GM18519 (cell line): ENCODE measurements at regions not wholly inside any gene's neighbourhood (a gene's known extent, or its start where the extent isn't known, plus 50 kb on each side); places are given as distances from the start of the nearest gene placed in this dataset.
A peak's percentile ranks its signal among the peaks of the same experiment; 100 is the strongest.

Experiments
- ATAC-seq: cut with Tn5 transposase; IDR thresholded peaks from one replicate; pipeline ENCODE4 v1.9.1; 2021; ENCODE audit warnings: mild to moderate bottlenecking, moderate library complexity; ENCODE audit not compliant: unreplicated experiment, low FRiP score

DNA sequence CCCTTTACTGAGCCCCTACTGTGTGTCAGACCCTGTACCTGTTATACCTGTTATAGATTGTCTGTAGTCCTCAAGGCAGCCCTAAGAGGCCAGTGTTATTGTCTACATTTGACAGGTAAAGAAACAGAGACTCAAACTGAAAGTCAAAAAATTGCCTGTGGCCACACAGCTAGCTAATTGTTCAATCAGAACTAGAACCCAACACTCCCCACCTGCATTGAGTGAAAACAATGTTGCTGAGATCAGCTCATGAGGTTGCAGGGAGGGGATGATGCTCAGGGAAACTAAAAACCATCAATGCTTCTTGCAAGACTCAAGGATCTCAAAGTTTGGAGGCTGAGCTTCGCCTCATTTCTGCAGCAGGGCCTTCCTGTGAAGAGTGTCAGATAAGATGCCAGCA, 109.5 kb upstream of the LMO4 start:
- ATAC-seq: no peak

DNA sequence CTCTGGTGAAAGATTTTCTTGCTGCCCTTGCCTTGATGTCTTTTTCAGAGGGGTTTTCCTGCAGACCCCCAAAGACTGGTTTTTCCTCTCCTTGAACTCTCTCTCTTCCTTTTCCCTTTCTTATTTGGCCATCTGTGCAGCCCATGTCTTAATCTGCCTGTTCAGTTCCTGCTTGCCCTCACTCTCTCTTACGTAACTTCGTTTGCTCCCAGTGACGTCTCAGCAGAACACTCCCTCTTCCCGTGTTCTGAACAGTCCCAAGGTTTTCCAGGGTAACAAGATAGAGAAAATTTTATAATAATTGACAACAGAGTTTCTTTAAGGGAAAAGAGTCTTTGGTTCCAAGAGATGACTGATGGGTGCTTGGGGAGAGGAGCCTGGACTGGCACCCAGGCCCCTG, 109.1 kb upstream of the LMO4 start:
- no peak for ATAC-seq

DNA sequence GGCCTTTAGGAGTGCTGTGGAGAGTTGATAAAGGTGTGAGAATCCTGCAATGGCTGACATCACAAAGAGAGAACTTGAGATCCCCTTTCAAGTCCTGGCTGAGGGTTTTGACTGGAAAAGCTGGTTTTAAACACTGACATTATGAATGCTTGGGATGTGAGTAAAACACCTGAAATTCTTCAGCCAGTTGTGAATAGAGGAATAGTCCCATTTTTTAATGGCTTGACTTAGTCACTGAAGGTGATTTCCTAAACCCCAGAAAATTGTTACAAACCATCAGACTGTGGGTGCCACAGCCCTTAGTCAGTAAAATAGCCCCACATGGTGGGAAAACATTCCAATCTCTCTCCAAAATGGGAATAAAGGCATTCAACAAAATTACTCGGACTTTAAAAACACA, 107.7 kb upstream of the LMO4 start:
- no peak for ATAC-seq

DNA sequence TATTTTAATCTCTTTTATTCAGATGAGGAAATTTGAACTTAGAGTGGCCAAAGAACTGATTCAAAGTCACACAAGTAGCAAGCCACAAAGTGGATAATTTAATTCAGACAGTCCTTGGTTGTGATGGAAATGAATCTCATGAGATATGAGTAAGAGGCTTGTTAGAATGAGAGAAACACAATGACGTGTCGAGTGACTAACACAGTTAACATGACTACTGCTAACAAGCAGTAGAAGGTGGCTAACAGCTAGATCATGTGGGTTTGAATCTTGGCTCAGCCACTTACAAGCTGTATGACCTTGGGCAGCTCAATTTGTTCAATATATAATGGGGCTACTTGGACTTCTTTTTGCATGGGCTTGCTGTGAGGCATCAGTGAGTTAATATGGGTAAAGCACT, 104.5 kb upstream of the LMO4 start:
- no peak for ATAC-seq

DNA sequence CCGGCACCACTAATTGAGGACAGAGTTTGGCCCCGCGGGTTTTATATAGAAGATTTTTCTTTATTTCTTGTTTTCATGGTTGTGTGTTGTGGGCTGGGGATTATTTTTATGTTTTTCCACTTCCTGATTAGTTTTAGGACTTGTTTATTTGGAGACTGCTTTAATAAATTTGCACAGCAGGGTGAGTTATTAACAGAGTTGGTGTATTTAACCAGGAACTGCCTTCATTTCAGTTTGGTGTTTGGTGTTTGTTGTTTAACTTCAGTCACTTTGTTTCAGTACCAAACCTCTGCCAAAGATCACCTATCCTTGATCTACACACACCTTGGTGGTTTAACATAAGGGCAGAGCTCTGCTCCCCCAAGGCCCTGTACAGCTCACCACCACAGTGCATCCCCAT, 103.5 kb upstream of the LMO4 start:
- no peak for ATAC-seq

DNA sequence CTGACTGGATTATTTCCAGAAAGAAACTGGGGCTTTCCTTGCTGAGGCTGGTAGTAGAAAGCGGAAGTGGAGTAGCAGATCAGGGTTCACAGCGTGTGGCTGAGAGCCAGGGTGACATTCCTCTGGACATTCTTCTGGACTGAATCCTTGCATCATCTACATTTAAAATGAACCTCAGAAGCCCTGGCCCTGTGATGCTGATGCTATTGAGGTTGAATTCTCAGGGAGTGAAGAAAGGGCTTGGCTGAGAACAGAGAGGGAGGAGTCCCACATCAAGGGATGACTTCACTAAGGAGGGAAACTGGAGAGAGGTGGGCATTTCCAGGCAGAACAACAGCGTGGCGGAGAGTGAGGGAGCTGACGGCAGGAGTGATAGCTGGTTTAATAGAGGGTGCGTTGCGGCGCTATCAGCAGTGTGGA, 102.3 kb upstream of the LMO4 start:
- no peak for ATAC-seq

DNA sequence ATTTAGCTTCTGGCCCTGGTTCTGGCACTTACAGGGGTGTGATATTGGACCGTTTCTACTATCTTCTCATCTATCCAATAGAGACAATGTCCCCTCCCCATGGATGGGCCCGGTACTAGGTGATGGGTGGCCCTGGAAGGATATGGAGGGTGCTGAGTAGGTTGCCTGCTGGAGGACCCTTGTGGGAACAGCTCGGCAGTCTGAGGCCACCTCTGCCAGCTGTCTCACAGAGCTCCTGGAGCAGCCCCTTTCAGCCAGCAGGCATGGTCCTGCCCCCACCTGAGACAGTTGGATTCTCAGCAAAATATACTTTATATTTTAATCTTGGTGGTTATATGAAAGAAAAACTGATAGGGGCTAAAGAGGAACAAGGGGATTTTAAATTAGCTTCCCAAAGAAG, 101.0 kb upstream of the LMO4 start:
- ATAC-seq: no peak

DNA sequence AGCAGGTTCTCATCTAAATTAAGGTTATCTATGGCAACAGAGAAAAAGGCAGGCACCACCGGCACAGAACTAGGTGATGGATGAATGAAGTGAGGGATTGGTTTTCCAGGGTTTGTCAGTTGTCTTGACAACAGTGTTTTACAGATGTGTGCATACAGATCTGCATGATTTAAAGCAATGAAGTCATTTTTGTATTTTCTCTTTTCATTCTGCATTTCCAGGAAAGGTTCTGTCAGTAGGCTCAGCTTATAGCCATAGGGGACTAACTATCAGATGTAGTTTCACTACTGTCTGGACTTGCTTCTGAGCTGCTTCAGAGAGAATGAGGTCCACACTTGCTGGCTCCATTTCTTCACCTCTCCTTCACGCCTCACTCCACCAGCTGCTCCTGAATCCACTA, 98.2 kb upstream of the LMO4 start:
- ATAC-seq: no peak

DNA sequence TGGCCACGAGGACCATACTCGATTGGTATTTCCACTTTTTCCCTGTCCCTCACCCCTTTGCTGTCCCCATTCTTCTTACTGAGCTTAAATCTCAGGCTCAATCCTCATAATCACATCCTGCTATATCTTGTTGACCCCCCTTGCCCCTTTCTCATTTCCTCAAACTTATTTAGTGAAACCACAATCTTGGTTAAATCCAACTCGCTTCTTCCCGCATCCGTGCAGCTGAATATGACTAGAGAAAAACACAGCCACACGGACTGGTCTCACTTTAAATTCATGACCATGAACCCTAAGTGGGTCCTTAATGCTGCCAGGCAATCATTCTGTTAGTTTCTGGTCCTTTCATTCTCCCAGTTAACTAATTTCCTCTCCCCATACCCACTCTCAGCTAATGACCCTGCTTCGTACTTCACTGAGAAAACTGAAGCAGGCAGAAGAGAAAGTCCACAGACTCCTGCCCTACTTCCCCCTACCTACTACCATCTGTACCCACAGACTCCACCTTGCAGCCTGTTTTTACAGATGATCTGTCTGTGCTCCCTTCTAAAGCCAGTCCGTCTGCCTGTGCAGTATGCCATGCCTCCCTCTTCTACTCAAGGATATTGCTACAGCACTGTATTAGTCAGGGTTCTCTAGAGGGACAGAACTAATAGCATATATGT, 96.8 kb upstream of the LMO4 start:
- ATAC-seq: peak; percentile 46

DNA sequence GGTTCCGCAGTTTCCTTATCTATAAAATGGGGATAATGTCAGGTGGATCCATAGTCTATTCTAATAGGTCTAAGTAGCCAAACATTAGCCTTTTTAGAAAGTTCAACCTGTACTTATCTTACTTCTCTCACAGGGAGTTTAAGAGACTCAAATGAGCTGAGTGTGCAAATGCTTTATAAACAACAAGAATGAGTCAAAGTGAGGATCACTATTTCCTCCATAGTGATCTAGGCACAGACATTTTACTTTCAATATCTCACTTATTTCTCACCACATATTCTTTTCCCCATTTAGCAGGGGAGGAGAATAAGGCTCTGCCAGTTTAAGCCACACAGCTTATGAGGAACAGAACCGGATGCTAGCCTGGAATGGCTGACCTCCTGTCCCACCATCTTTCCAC, 92.1 kb upstream of the LMO4 start:
- no peak for ATAC-seq

DNA sequence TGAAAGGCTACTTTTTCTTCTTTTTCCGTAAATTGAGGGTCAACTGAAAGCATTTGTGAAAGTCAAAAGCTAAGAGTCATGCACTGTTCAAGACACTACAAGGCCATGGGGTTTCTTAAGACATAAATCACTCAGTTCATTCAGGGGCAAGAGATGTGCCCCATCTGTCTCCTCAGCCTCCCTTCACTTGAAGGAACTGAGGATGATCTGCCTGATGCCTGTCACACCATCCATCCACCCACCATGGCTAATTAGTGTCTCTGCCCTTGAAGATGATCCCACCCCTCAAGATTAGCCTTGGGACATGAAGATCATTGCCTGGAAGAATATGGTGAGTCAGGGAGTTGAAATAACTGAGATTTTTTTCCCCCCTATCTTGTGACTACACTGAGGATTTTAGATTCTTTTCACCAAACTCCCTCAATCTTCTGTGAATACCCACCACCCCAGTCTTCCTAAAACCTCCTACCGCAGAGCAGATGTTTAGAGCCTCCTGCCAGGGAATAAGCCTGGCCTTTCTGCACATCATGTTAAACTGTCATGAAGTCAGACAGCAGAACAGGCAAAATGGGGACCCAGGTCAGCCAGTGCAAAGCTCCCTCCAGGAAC, 88.6 kb upstream of the LMO4 start:
- ATAC-seq: no peak

DNA sequence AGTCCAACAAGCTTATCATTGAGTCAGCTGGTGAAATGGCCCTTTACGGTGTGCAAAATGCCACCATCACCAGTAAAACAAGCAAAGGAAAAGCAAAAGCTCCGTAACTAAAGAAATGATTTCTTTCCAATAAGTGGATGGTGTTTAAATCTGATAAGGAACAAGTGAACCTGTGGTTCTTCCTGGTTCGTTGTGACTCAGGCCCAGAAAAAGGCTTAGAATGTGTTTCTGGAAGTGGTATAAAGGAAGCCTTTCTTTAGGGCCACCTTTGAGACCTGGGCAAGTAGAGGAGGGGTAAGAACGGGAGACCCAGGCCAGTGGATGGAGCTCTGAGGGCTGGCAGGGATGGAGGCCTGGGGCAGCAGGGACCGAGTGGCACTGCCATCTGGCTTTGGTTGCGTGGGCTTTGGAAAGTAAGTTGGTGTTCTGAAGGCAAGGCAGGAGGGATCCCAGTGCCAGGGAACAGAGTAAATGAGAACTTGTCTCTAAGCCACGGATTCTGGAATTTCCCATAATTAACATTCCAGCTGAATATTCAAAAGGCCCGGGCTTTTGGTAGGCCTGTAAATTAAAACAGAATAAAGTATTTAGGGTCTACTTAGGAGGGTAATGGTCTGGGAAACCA, 87.9 kb upstream of the LMO4 start:
- ATAC-seq: no peak

DNA sequence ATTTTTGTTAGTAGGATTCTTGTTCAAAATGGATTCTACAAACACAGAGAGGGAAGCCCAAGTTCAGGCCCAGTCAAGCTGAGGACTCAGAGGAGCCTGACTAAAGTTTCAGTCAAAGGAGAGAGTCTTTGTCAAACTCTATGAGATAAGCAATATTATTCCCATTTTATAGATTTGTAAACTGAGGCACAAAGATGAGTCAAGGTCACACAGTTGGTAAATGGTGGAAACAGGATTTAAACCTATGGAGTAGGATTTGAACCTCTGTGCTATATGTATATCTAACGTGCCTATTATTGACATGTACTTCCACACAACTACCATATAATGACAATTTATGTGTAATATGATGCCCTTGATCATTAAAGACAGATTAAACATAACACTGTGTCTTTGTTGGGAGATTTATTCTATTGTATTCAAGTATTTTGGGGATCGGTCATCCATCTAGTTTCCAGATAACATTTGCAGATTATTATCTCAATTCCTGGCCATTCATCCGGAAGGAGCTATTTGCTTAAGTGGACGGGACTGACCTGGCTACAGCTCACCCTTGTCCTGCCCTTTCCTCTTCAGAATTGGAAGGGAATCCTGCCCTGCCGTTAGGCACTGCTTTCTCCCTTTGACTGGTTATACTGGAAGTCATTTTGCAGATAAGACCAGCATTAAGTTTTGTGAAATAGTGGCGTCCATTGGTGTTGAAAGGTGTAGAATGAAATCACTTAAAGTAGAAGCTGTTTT, 86.1 kb upstream of the LMO4 start:
- ATAC-seq: no peak

DNA sequence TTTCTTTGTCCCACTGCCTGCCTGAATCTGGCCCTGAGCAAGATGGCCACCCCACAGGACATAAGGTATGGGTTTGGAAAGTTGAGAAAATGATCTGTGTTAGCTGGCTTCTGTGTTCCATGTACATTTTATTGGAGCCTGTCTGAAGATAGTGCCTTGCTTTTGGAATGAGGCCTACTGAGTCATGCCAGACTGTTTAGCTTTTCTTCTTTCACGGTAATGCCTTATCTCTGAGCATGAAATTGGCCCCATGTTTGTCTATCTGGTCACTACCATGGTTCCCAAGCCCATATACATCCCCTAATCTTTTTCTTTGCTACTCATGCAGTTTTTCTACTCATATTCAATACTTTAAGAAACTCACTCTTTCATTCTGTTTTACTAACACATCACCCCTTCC, 85.1 kb upstream of the LMO4 start:
- ATAC-seq: no peak

DNA sequence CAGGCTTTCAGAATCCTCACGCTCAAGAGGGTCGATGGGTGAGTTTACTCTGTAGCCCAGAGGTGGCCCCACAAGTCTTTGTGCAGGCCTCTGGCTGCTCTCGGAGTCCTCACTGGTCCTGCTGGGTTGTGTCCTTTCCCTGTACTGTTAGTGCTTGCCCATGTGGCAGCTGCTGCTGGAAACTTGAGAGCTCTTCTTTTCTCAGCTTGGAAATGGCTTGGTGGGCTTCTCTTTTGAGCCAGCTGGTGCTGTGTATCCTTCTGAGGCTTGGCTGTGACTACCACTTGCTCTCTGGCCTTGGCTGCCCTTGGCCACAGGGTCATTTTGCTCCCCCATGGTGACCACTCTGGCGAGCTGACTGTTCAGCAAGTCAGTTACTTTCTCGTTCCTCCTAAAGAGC, 82.2 kb upstream of the LMO4 start:
- no peak for ATAC-seq

DNA sequence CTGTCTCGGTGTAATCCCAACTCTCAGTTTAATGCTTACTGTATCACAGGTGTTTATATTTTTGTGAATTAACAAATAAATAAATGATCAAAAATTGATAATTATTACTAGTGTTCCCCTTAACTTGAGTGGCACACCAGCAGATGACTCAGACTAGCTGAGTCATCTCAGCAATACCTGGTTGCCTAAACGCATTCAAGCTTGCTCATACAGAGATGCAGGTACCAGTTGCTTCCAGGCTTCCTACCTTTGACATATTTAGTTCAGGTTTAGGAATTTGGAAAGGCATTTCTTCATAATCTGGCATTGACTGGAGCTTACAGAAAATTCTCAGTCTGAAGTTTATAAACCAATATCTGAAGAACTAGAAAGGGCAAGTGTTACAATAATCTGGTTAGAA, 78.9 kb upstream of the LMO4 start:
- no peak for ATAC-seq

DNA sequence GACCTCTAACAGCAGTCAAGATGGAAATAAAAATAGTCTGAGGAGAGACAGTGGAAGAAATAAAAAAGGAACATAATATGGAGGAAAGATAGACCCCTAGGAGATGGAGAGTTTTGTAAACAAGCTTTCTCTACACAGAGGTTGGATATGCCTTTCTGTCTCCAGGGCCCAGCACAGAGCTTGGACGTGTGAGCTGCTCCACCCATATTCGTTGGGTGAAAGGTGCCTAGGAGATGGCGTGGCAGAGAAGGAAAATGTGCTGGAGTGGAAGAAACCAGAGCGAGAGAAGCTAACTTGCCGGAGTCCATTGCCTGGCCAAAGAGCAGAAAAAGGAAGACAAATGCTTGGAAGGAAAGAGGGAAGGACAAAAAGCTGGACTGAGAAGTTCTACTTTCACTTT, 78.3 kb upstream of the LMO4 start:
- no peak for ATAC-seq

DNA sequence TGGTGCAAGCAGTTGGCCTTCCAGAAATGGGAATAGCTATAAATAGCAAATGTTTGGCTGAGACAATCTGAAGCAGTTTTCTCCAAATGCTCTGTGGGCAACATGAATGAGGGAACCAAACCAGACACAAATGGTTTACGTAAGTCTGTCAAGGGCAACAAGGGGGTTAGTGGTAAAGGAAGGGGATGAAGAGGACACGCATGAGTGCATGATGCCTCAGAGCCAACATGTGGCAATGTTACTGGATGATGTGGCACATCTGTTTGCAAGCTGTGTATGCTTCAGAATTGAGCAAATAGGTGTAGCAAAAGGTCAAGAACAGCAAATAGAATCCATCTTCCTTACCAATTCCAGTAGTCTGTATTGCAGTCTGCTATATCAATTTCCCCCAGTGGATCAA, 76.3 kb upstream of the LMO4 start:
- ATAC-seq: no peak

DNA sequence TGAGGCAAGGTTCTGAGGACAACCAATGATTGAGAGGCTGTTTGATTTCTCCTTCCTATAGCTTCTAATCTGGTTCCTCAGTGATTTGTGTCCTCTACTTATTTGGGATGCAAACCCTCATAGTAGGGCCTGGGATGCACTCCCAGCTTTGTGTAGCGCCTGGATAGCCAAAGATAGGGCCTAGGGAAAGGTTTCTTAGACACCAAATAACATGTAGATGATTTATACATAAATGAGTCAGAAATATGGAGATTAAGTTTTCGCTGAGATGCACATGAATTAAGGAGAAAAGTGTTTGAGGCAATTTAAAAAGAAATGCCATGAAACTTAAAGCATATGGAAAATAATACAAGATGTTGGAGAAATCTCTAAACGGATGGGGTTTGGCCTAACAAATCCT, 66.0 kb upstream of the LMO4 start:
- no peak for ATAC-seq

DNA sequence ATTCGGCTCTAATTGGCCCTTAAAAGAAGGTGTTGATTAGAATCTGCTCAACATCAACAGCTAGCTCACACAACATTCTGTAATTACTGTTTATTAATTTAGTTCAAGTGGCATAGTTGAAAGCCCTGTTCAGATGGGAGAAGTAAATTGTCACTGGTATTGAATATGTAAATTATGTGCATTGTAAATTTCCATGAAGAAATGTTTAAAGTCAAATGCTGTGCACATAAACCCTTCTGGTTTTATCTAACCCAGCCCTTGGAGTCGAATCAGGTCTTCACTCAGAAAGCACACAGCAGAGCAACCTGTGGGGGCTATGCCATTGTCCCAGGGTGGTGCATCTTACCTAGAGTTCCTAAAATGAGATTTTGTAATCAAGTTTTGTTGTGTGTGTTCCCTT, 65.4 kb upstream of the LMO4 start:
- no peak for ATAC-seq

DNA sequence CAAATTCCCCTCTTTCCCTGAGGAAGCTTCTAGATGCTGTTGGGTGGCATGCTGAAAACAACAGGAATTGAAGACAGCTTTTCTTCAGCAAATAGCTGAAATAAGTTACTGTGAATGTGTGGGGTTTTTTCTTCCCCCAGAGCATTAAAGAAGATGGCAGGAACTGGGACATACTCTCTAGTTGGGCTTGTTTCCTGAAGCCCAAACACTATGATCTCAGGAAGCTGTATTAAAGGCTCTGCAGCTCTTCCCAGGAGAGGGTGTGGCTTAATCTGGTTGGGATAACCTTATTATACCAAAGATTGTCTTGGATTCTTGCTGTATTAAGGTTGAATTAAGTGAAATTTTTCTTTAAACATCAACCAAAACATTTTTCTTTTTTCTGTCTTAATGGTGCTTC, 64.9 kb upstream of the LMO4 start:
- ATAC-seq: no peak

DNA sequence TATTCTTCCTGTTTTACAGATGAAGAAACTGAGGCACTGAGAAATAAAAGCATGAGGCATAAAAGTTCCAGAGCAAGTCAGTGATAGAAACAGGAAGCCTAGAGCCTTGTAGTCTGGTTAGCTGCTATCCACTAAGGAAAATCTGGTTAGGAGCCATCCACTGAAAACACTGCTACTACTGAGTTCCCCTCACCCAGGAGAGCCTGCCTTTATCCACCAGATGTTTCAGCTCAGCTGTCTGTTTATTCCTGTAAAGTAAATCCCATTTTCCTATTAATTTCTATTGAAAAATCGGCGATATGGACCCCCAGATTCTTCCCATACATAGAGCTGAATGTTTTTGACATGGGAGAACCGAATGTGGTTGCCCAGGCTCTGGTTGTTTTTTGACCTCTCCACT, 63.7 kb upstream of the LMO4 start:
- no peak for ATAC-seq
